GM18909 (cell line): ENCODE measurements at regions not wholly inside any gene's neighbourhood (a gene's known extent, or its start where the extent isn't known, plus 50 kb on each side); places are given as distances from the start of the nearest gene placed in this dataset.

ENCODE experiments used
- ATAC-seq: cut with Tn5 transposase; IDR thresholded peaks from one replicate; pipeline ENCODE4 v1.9.1; 2021; ENCODE audit warnings: mild to moderate bottlenecking; ENCODE audit not compliant: unreplicated experiment, poor library complexity

- ATAC-seq: no peak
Observed at GRCh38 chr17:36661047-36661666, 59.8 kb downstream of the MRM1 start.

- no peak for ATAC-seq
Observed at GRCh38 chr17:36661688-36662087, 60.3 kb downstream of the MRM1 start.

GRCh38 chr17:36665417-36665816 lies 64.0 kb downstream of the MRM1 start:
- ATAC-seq: no peak

GRCh38 chr17:36667922-36668321 lies 66.5 kb downstream of the MRM1 start:
- no peak for ATAC-seq

- no peak for ATAC-seq
Observed at GRCh38 chr17:36668824-36669223, 67.4 kb downstream of the MRM1 start.

GRCh38 chr17:36671144-36671543 lies 69.8 kb downstream of the MRM1 start:
- no peak for ATAC-seq

GRCh38 chr17:36672403-36672918 lies 71.1 kb downstream of the MRM1 start:
- no peak for ATAC-seq

- ATAC-seq: no peak
Observed at GRCh38 chr17:36673068-36673467, 71.7 kb downstream of the MRM1 start.

- no peak for ATAC-seq
Observed at GRCh38 chr17:36673637-36674277, 72.4 kb downstream of the MRM1 start.

- ATAC-seq: no peak
Observed at GRCh38 chr17:36674278-36674650, 72.9 kb downstream of the MRM1 start.

- no peak for ATAC-seq
Observed at GRCh38 chr17:36675250-36675649, 73.9 kb downstream of the MRM1 start.

GRCh38 chr17:36675786-36676185 lies 74.4 kb downstream of the MRM1 start:
- ATAC-seq: no peak

GRCh38 chr17:36679815-36680467 lies 78.6 kb downstream of the MRM1 start:
- ATAC-seq: no peak

- no peak for ATAC-seq
Observed at GRCh38 chr17:36680701-36681202, 79.4 kb downstream of the MRM1 start.

- no peak for ATAC-seq
Observed at GRCh38 chr17:36682773-36683172, 81.4 kb downstream of the MRM1 start.

GRCh38 chr17:36683387-36683786 lies 82.0 kb downstream of the MRM1 start:
- no peak for ATAC-seq

GRCh38 chr17:36684134-36684533 lies 82.8 kb downstream of the MRM1 start:
- ATAC-seq: no peak

- ATAC-seq: no peak
Observed at GRCh38 chr17:36686123-36686669, 84.8 kb downstream of the MRM1 start.

- ATAC-seq: no peak
Observed at GRCh38 chr17:36687736-36688135, 86.4 kb downstream of the MRM1 start.

- no peak for ATAC-seq
Observed at GRCh38 chr17:36689089-36689667, 87.8 kb downstream of the MRM1 start.

GRCh38 chr17:36690190-36690589 lies 88.8 kb downstream of the MRM1 start:
- no peak for ATAC-seq
